Fibroblast of lung (primary cell): ENCODE measurements at regions not wholly inside any gene's neighbourhood (a gene's known extent, or its start where the extent isn't known, plus 50 kb on each side); places are given as distances from the start of the nearest gene placed in this dataset.

ENCODE experiments used
- DNase-seq, 2 donors: peaks; one replicate each; pipeline versions ENCODE4 v3.0.0 to v3.0.0-alpha.2; 2010; ENCODE audit warnings: low read depth in 2 of 2
- H2AFZ ChIP-seq: 2 replicates; pipeline ENCODE4 v1.5.1; 2012; ENCODE audit warnings: low read length, control low read depth, inconsistent platforms
- H3K27ac ChIP-seq: 2 replicates; pipeline ENCODE4 v1.5.1; 2011; ENCODE audit warnings: low read length, control low read depth; ENCODE audit not compliant: insufficient read depth
- H3K27me3 ChIP-seq: 2 replicates; pipeline ENCODE4 v1.5.1; 2011; ENCODE audit warnings: mild to moderate bottlenecking, low read length; ENCODE audit not compliant: control insufficient read depth, insufficient read depth
- H3K36me3 ChIP-seq: 2 replicates; pipeline ENCODE4 v1.5.1; 2011; ENCODE audit warnings: low read length; ENCODE audit not compliant: control insufficient read depth, insufficient read depth
- H3K4me1 ChIP-seq: 2 replicates; pipeline ENCODE4 v1.5.1; 2011; ENCODE audit warnings: low read length; ENCODE audit not compliant: control insufficient read depth, insufficient read depth; ENCODE audit errors: extremely low read depth
- H3K4me2 ChIP-seq: 2 replicates; pipeline ENCODE4 v1.5.1; 2011; ENCODE audit warnings: low read length, control low read depth; ENCODE audit not compliant: insufficient read depth; ENCODE audit errors: extremely low read depth
- H3K4me3 ChIP-seq, 4 experiments: fragments of 200-600 bp in 1 of 4; sonication (generic) in 1 of 4; replicated peaks in 1 of 4; 2 replicates each; pipeline ENCODE4 v1.5.1; 2011 to 2016; ENCODE audit warnings: low read length in 4 of 4, low read depth in 3 of 4, mild to moderate bottlenecking in 3 of 4, control low read depth in 2 of 4, inconsistent platforms in 1 of 4, mixed read lengths in 1 of 4; ENCODE audit not compliant: insufficient read depth in 1 of 4; ENCODE audit errors: control extremely low read depth in 1 of 4
- H3K79me2 ChIP-seq: 2 replicates; pipeline ENCODE4 v1.5.1; 2012; ENCODE audit warnings: mild to moderate bottlenecking, low read length, inconsistent platforms; ENCODE audit not compliant: control insufficient read depth, insufficient read depth
- H3K9ac ChIP-seq: 2 replicates; pipeline ENCODE4 v1.5.1; 2011; ENCODE audit warnings: mild to moderate bottlenecking, low read length, control low read depth; ENCODE audit not compliant: insufficient read depth
- H3K9me3 ChIP-seq: 2 replicates; pipeline ENCODE4 v1.5.1; 2012; ENCODE audit warnings: low read depth, low read length; ENCODE audit not compliant: control insufficient read depth, insufficient read depth
- H4K20me1 ChIP-seq: 2 replicates; pipeline ENCODE4 v1.5.1; 2011; ENCODE audit warnings: low read length; ENCODE audit not compliant: control insufficient read depth, insufficient read depth; ENCODE audit errors: extremely low read depth
- EZH2 ChIP-seq: IDR thresholded peaks from 2 replicates; pipeline ENCODE4 v1.5.1; 2012; ENCODE audit warnings: low read length, control low read depth, mild to moderate bottlenecking; ENCODE audit errors: missing control alignments
- TF ChIP-seq, protein P1 (sequence below), 2 donors: IDR thresholded peaks in 1 of 2; conservative IDR thresholded peaks in 1 of 2; 1 replicate in 1 of 2; 2 replicates in 1 of 2; pipeline ENCODE4 v1.5.1; 2011 to 2012; ENCODE audit warnings: low read length in 2 of 2, control low read depth in 1 of 2, inconsistent platforms in 1 of 2, low read depth in 1 of 2, mild to moderate bottlenecking in 1 of 2

DNA sequence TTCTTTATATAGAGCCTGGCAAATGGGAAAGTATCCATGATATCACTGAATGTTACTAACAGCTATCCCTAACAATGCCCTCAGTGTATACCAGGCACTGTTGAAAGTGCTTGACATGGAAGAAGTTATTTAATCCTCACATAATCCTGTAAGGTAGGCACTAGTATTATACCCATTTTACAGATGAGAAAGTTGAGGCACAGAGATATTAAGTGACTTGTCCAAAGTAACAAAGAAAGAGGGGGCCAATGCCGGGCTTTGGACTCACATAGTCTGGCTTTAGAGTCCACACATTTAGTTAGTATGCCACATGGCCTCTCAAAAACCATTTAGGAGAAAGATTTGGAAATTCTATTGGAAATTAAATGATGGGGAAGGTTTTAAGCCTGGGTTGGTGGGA is 220.8 kb upstream of the PLET1 start:
- Histone ChIP-seq H3K4me2 (no peak overlapping the region), H3K9me3 (no peaks in the 10 kb centered on the region), H3K27ac (no peak overlapping the region), H3K9ac (no peak overlapping the region), H3K4me1 (no peaks in the 10 kb centered on the region), H2AFZ (no peak overlapping the region), H3K79me2 (no peaks in the 10 kb centered on the region), H3K27me3 (no peaks in the 10 kb centered on the region), H3K4me3 (no peak overlapping the region), H3K36me3 (no peaks in the 10 kb centered on the region), H4K20me1 (no peaks in the 10 kb centered on the region)
- TF ChIP-seq EZH2 = no peak
- TF ChIP-seq, protein P1, sequence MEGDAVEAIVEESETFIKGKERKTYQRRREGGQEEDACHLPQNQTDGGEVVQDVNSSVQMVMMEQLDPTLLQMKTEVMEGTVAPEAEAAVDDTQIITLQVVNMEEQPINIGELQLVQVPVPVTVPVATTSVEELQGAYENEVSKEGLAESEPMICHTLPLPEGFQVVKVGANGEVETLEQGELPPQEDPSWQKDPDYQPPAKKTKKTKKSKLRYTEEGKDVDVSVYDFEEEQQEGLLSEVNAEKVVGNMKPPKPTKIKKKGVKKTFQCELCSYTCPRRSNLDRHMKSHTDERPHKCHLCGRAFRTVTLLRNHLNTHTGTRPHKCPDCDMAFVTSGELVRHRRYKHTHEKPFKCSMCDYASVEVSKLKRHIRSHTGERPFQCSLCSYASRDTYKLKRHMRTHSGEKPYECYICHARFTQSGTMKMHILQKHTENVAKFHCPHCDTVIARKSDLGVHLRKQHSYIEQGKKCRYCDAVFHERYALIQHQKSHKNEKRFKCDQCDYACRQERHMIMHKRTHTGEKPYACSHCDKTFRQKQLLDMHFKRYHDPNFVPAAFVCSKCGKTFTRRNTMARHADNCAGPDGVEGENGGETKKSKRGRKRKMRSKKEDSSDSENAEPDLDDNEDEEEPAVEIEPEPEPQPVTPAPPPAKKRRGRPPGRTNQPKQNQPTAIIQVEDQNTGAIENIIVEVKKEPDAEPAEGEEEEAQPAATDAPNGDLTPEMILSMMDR (conservative IDR thresholded peaks at IDR 0.05 in 1 of 2, IDR thresholded peaks at IDR 0.05 in 1 of 2; ENCODE audit: low read depth in 1 of 2, low read length in 2 of 2) = no peak
- no peak for DNase-seq

DNA sequence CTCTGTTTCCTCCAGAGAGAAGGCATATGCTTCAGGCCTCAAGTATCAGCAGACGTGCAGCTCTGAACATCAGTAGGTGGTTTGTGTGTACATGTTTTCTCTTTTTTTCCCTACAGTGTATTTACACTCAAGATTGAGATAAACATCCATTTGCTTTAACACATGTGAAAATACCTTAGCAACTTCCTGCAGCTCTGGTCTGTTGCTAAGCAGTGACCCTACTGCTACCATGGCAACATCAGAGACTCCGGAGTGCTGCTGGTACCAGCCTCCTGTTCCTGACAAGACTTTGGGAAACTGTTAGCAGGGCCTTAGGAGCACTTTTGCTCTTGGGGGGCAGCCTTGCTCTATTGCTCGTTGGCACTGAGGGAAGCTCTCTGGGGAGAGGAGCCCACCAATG is 221.2 kb upstream of the PLET1 start:
- TF ChIP-seq, protein P1 (conservative IDR thresholded peaks at IDR 0.05 in 1 of 2, IDR thresholded peaks at IDR 0.05 in 1 of 2; ENCODE audit: low read depth in 1 of 2, low read length in 2 of 2) = no peak
- no peak for TF ChIP-seq EZH2
- no peaks in the 10 kb centered on the region for H3K4me1 ChIP-seq
- H4K20me1 ChIP-seq = no peaks in the 10 kb centered on the region
- H3K36me3 ChIP-seq = no peaks in the 10 kb centered on the region
- H3K79me2 ChIP-seq = no peaks in the 10 kb centered on the region
- no peak for DNase-seq
- no peak overlapping the region for H3K27ac ChIP-seq
- H2AFZ ChIP-seq = no peak overlapping the region
- H3K4me3 ChIP-seq = no peak overlapping the region
- no peak overlapping the region for H3K4me2 ChIP-seq
- H3K9ac ChIP-seq = no peak overlapping the region
- no peaks in the 10 kb centered on the region for H3K27me3 ChIP-seq
- H3K9me3 ChIP-seq = no peaks in the 10 kb centered on the region

DNA sequence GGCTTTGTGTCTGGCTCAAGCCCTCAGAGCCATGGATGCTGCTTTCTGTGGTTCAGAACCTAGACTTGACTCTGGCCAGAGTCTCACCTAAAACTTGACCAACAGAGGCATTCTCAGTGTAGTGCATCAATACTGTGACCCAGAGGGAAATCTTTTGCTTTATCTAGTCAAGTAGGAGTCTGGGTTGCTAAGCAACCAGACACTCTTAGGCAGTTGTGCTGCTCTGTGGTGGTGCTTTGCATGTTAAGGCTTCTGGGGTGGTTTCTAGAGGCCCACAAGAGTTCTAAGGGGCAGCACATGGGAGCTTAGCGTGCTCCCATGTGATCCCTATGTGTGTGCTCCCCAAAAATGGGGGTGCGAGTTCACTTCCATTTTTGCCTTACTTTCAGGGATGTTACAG is 224.6 kb upstream of the PLET1 start:
- Histone ChIP-seq H3K4me3 (no peak overlapping the region), H2AFZ (no peak overlapping the region), H3K9ac (no peak overlapping the region), H3K27ac (no peak overlapping the region), H3K36me3 (no peaks in the 10 kb centered on the region), H3K79me2 (no peaks in the 10 kb centered on the region), H3K9me3 (no peaks in the 10 kb centered on the region), H4K20me1 (no peaks in the 10 kb centered on the region), H3K27me3 (no peaks in the 10 kb centered on the region), H3K4me1 (no peaks in the 10 kb centered on the region), H3K4me2 (no peak overlapping the region)
- DNase-seq = no peak
- TF ChIP-seq, protein P1 (conservative IDR thresholded peaks at IDR 0.05 in 1 of 2, IDR thresholded peaks at IDR 0.05 in 1 of 2; ENCODE audit: low read depth in 1 of 2, low read length in 2 of 2) = no peak
- no peak for TF ChIP-seq EZH2
